HEK293 (cell line): ENCODE measurements at regions not wholly inside any gene's neighbourhood (a gene's known extent, or its start where the extent isn't known, plus 50 kb on each side); places are given as distances from the start of the nearest gene placed in this dataset.

ENCODE experiments used
- MZF1 ChIP-seq: fragments of 450-650 bp; formaldehyde crosslinking; IDR thresholded peaks from 2 replicates; pipeline ENCODE4 v1.5.1; 2017; ENCODE audit warnings: missing biosample characterization, missing genetic modification characterization, borderline replicate concordance
- ZEB2 ChIP-seq: fragments of 450-650 bp; formaldehyde crosslinking; IDR thresholded peaks from 2 replicates; pipeline ENCODE4 v1.5.1; 2016; ENCODE audit warnings: missing biosample characterization, missing genetic modification characterization
- ZNF324 ChIP-seq: fragments of 450-650 bp; formaldehyde crosslinking; IDR thresholded peaks from 2 replicates; pipeline ENCODE4 v1.5.1; 2016; ENCODE audit warnings: missing biosample characterization, missing genetic modification characterization
- TF ChIP-seq, protein P1 (sequence below): fragments of 450-650 bp; formaldehyde crosslinking; IDR thresholded peaks from 2 replicates; pipeline ENCODE4 v1.5.1; 2016; ENCODE audit warnings: missing biosample characterization, missing genetic modification characterization

GRCh38 chr5:156148301-156148700 lies 178.7 kb upstream of the SGCD start:
- TF ChIP-seq ZNF324 (no peak), ZEB2 (no peak), MZF1 (no peak)
- TF ChIP-seq, protein P1, sequence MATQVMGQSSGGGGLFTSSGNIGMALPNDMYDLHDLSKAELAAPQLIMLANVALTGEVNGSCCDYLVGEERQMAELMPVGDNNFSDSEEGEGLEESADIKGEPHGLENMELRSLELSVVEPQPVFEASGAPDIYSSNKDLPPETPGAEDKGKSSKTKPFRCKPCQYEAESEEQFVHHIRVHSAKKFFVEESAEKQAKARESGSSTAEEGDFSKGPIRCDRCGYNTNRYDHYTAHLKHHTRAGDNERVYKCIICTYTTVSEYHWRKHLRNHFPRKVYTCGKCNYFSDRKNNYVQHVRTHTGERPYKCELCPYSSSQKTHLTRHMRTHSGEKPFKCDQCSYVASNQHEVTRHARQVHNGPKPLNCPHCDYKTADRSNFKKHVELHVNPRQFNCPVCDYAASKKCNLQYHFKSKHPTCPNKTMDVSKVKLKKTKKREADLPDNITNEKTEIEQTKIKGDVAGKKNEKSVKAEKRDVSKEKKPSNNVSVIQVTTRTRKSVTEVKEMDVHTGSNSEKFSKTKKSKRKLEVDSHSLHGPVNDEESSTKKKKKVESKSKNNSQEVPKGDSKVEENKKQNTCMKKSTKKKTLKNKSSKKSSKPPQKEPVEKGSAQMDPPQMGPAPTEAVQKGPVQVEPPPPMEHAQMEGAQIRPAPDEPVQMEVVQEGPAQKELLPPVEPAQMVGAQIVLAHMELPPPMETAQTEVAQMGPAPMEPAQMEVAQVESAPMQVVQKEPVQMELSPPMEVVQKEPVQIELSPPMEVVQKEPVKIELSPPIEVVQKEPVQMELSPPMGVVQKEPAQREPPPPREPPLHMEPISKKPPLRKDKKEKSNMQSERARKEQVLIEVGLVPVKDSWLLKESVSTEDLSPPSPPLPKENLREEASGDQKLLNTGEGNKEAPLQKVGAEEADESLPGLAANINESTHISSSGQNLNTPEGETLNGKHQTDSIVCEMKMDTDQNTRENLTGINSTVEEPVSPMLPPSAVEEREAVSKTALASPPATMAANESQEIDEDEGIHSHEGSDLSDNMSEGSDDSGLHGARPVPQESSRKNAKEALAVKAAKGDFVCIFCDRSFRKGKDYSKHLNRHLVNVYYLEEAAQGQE (tag by site-specific recombination) = no peak
